ENCODE measurements at regions not wholly inside any gene's neighbourhood (a gene's known extent, or its start where the extent isn't known, plus 50 kb on each side); places are given as distances from the start of the nearest gene placed in this dataset.

- DNase-seq: no peak
- no peak for TF ChIP-seq CTCF (IDR thresholded peaks at IDR 0.05)
- Histone ChIP-seq H3K4me3 (no peak overlapping the region), H3K9me3 (no peaks in the 10 kb centered on the region), H3K27me3 (no peaks in the 10 kb centered on the region), H3K4me1 (no peaks in the 10 kb centered on the region), H3K36me3 (no peaks in the 10 kb centered on the region), H3K27ac (no peak overlapping the region)
- no peak for ATAC-seq
- intact Hi-C loops (cut with DNase I): no loop called here
These were observed 1625.6 kb upstream of the C9orf72 start for GRCh38 chr9:29198861-29199260.

GRCh38 chr9:29199975-29200374, 1626.7 kb upstream of the C9orf72 start:
- H3K27ac ChIP-seq: no peak overlapping the region
- H3K27me3 ChIP-seq: no peaks in the 10 kb centered on the region
- DNase-seq (no peak), ATAC-seq (no peak)
- intact Hi-C loops (cut with DNase I): no loop called here
- H3K9me3 ChIP-seq: no peaks in the 10 kb centered on the region
- no peaks in the 10 kb centered on the region for H3K36me3 ChIP-seq
- no peaks in the 10 kb centered on the region for H3K4me1 ChIP-seq
- TF ChIP-seq CTCF (IDR thresholded peaks at IDR 0.05): no peak
- H3K4me3 ChIP-seq: no peak overlapping the region

GRCh38 chr9:29200650-29201049, 1627.4 kb upstream of the C9orf72 start:
- H3K27ac ChIP-seq: no peak overlapping the region
- H3K4me1 ChIP-seq: no peaks in the 10 kb centered on the region
- no peaks in the 10 kb centered on the region for H3K27me3 ChIP-seq
- ATAC-seq: no peak
- DNase-seq: no peak
- H3K9me3 ChIP-seq: no peaks in the 10 kb centered on the region
- H3K36me3 ChIP-seq: no peaks in the 10 kb centered on the region
- H3K4me3 ChIP-seq: no peak overlapping the region
- intact Hi-C loops (cut with DNase I): no loop called here
- TF ChIP-seq CTCF (IDR thresholded peaks at IDR 0.05): no peak

GRCh38 chr9:29203244-29203930, 1630.1 kb upstream of the C9orf72 start:
- ATAC-seq: no peak
- no peaks in the 10 kb centered on the region for H3K9me3 ChIP-seq
- no peaks in the 10 kb centered on the region for H3K36me3 ChIP-seq
- no peak for TF ChIP-seq CTCF (IDR thresholded peaks at IDR 0.05)
- H3K27ac ChIP-seq: no peak overlapping the region
- H3K27me3 ChIP-seq: peaks cover 0 to under 1% of the 10 kb centered on the region in 2 donors
- DNase-seq: no peak
- no peaks in the 10 kb centered on the region for H3K4me1 ChIP-seq
- intact Hi-C loops (cut with DNase I): no loop called here
- no peak overlapping the region for H3K4me3 ChIP-seq

- DNase-seq (no peak), ATAC-seq (no peak)
- TF ChIP-seq CTCF (IDR thresholded peaks at IDR 0.05): no peak
- Histone ChIP-seq H3K27ac (no peak overlapping the region), H3K27me3 (peaks cover 41 to 42% of the 10 kb centered on the region in 2 donors), H3K36me3 (no peaks in the 10 kb centered on the region), H3K9me3 (no peaks in the 10 kb centered on the region), H3K4me3 (no peak overlapping the region), H3K4me1 (peaks cover 8 to 13% of the 10 kb centered on the region in 2 donors)
- intact Hi-C loops (cut with DNase I): no loop called here
These were observed 1635.4 kb upstream of the C9orf72 start for GRCh38 chr9:29208670-29209069.
